NB4 (cell line): ENCODE measurements at regions not wholly inside any gene's neighbourhood (a gene's known extent, or its start where the extent isn't known, plus 50 kb on each side); places are given as distances from the start of the nearest gene placed in this dataset.

Source experiments
- DNase-seq: peaks from one replicate; pipeline ENCODE4 v3.0.0; 2010; ENCODE audit warnings: low read depth
- H3K4me3 ChIP-seq: one replicate; pipeline ENCODE4 v1.5.1; 2011; ENCODE audit warnings: mild to moderate bottlenecking, low read depth, low read length, moderate library complexity
- CTCF ChIP-seq: IDR thresholded peaks from one replicate; pipeline ENCODE4 v1.5.1; 2012; ENCODE audit warnings: low read depth, low read length
- MAX ChIP-seq: IDR thresholded peaks from 2 replicates; pipeline ENCODE4 v1.6.1; 2011; ENCODE audit warnings: low read depth, low read length
- MYC ChIP-seq: IDR thresholded peaks from 2 replicates; pipeline ENCODE4 v1.6.1; 2011; ENCODE audit warnings: low read depth, low read length
- POLR2A ChIP-seq: IDR thresholded peaks from 2 replicates; pipeline ENCODE4 v1.6.1; 2011; ENCODE audit warnings: mild to moderate bottlenecking; ENCODE audit not compliant: insufficient read length; ENCODE audit errors: extremely low read depth

GRCh38 chr11:29027436-29027835 is 919.2 kb downstream of the METTL15 start:
- TF ChIP-seq POLR2A (no peak), MAX (no peak), CTCF (no peak), MYC (no peak)
- DNase-seq, result no peak
- no peak overlapping the region for H3K4me3 ChIP-seq

- DNase-seq, result no peak
- TF ChIP-seq MYC, result no peak
- no peak for TF ChIP-seq MAX
- TF ChIP-seq POLR2A, result no peak
- TF ChIP-seq CTCF, result no peak
- no peak overlapping the region for H3K4me3 ChIP-seq
Observed at GRCh38 chr11:29026286-29026685, 918.1 kb downstream of the METTL15 start.

GRCh38 chr11:29025001-29025400 is 916.8 kb downstream of the METTL15 start:
- TF ChIP-seq MYC (no peak), CTCF (no peak), MAX (no peak), POLR2A (no peak)
- DNase-seq, result no peak
- H3K4me3 ChIP-seq, result no peak overlapping the region

GRCh38 chr11:29024386-29024785 is 916.2 kb downstream of the METTL15 start:
- TF ChIP-seq MYC (no peak), CTCF (no peak), POLR2A (no peak), MAX (no peak)
- no peak for DNase-seq
- no peak overlapping the region for H3K4me3 ChIP-seq

GRCh38 chr11:29023761-29024160 is 915.6 kb downstream of the METTL15 start:
- no peak for DNase-seq
- H3K4me3 ChIP-seq, result no peak overlapping the region
- no peak for TF ChIP-seq POLR2A
- no peak for TF ChIP-seq CTCF
- no peak for TF ChIP-seq MYC
- no peak for TF ChIP-seq MAX

- TF ChIP-seq MYC (no peak), CTCF (no peak), POLR2A (no peak), MAX (no peak)
- H3K4me3 ChIP-seq, result no peak overlapping the region
- DNase-seq, result no peak
Observed at GRCh38 chr11:29022676-29023075, 914.5 kb downstream of the METTL15 start.
